Kidney epithelial cell (primary cell): ENCODE measurements at regions not wholly inside any gene's neighbourhood (a gene's known extent, or its start where the extent isn't known, plus 50 kb on each side); places are given as distances from the start of the nearest gene placed in this dataset.

Experiments
- DNase-seq: peaks from one replicate; pipeline ENCODE4 v3.0.0-alpha.2; 2010; ENCODE audit warnings: low read depth
- H3K27me3 ChIP-seq: 2 replicates; pipeline ENCODE4 v1.6.0; 2011; ENCODE audit warnings: low read length; ENCODE audit not compliant: control insufficient read depth, insufficient read depth
- H3K36me3 ChIP-seq: 2 replicates; pipeline ENCODE4 v1.5.1; 2011; ENCODE audit warnings: low read length; ENCODE audit not compliant: control insufficient read depth, insufficient read depth
- H3K4me3 ChIP-seq: 2 replicates; pipeline ENCODE4 v1.5.1; 2011; ENCODE audit warnings: low read depth, mild to moderate bottlenecking, control low read depth, low read length
- CTCF ChIP-seq: IDR thresholded peaks from 2 replicates; pipeline ENCODE4 v1.5.1; 2011; ENCODE audit warnings: mild to moderate bottlenecking, moderate library complexity, low read length, control low read depth, inconsistent platforms; ENCODE audit not compliant: insufficient read depth, poor library complexity, severe bottlenecking

DNA sequence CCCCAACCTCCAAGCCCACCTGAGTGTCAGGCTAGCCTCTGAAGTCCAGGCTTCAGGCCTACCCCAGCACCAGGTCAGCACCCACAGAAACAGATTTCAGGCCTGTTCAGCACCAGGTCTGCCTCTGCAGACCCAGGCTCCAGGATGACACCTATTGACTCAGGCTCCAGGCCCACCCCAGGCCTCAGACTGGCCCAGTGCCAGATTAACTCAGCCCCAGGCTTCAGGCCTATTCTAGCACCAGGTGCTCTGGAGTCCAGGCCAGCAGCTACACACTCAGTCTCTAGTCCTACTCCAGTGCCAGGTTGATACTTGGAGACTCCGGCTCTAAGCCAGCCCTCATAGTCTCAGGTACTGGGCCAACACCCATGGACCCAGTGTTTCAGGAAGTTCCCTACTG lies 541.7 kb upstream of the PBX1 start:
- Histone ChIP-seq H3K36me3 (no peaks in the 10 kb centered on the region), H3K4me3 (no peak overlapping the region), H3K27me3 (no peaks in the 10 kb centered on the region)
- TF ChIP-seq CTCF, result no peak
- DNase-seq, result no peak

DNA sequence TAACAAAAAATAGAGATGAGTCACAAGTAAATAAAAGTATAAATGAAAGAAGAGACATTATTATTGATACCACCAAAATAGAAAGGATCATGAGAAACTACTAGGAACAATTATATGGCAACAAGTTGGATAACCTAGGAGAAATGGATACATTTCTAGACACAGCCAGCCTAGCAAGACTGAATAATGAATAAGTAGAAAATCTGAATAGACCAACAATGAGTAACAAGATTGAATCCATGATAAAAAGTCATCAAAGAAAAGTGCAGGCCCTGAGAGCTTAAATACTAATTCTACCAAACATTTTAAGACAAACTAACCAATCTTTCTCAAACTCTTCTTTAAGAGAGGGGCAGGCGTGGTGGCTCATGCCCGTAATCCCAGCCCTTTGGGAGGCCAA lies 538.6 kb upstream of the PBX1 start:
- Histone ChIP-seq H3K4me3 (no peak overlapping the region), H3K36me3 (no peaks in the 10 kb centered on the region), H3K27me3 (no peaks in the 10 kb centered on the region)
- no peak for DNase-seq
- TF ChIP-seq CTCF, result no peak

DNA sequence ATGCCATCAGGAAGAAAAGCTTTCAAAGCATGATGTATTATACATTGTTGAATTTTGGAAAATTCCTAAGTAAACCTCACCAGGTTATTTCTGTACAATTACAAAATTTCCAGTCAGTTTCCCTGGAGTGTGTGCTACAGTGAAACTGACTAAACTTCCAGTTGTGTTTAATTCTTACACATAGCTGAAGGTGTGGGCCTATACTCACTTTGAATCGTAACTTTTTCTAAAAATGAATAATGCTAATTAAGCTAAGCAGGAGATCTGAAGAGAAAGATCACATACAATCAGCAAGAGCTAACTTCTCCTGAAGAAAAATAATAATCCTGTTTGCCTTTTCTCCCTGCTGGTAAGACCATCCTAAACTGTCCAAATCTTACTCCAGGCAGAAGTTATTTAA lies 537.2 kb upstream of the PBX1 start:
- DNase-seq, result no peak
- no peak for TF ChIP-seq CTCF
- Histone ChIP-seq H3K4me3 (no peak overlapping the region), H3K36me3 (no peaks in the 10 kb centered on the region), H3K27me3 (no peaks in the 10 kb centered on the region)

GRCh38 chr1:164033782-164034181 lies 525.2 kb upstream of the PBX1 start:
- H3K27me3 ChIP-seq, result no peaks in the 10 kb centered on the region
- no peak for TF ChIP-seq CTCF
- no peak for DNase-seq
- H3K4me3 ChIP-seq, result no peak overlapping the region
- H3K36me3 ChIP-seq, result no peaks in the 10 kb centered on the region

- no peak for TF ChIP-seq CTCF
- H3K4me3 ChIP-seq, result no peak overlapping the region
- no peaks in the 10 kb centered on the region for H3K36me3 ChIP-seq
- H3K27me3 ChIP-seq, result no peaks in the 10 kb centered on the region
- DNase-seq, result no peak
These were observed 518.2 kb upstream of the PBX1 start for GRCh38 chr1:164040754-164041153.

- no peaks in the 10 kb centered on the region for H3K36me3 ChIP-seq
- no peaks in the 10 kb centered on the region for H3K27me3 ChIP-seq
- H3K4me3 ChIP-seq, result no peak overlapping the region
- no peak for TF ChIP-seq CTCF
- DNase-seq, result no peak
These were observed 507.2 kb upstream of the PBX1 start for GRCh38 chr1:164051782-164052181.
